Muscle layer of duodenum (tissue), 2 donors: ENCODE measurements at regions not wholly inside any gene's neighbourhood (a gene's known extent, or its start where the extent isn't known, plus 50 kb on each side); places are given as distances from the start of the nearest gene placed in this dataset.

Source experiments
- H3K27ac ChIP-seq: one replicate; pipeline ENCODE4 v1.7.0; 2013; ENCODE audit warnings: mild to moderate bottlenecking, low read length
- H3K27me3 ChIP-seq: one replicate; pipeline ENCODE4 v1.7.0; 2013; ENCODE audit warnings: low read depth, mild to moderate bottlenecking, control low read depth, low read length
- H3K36me3 ChIP-seq, 2 donors: one replicate each; pipeline ENCODE4 v1.7.0; 2013; ENCODE audit warnings: low read length in 2 of 2, control low read depth in 1 of 2, mild to moderate bottlenecking in 1 of 2; ENCODE audit not compliant: insufficient read depth in 2 of 2, control insufficient read depth in 1 of 2
- H3K4me1 ChIP-seq, 2 donors: one replicate each; pipeline ENCODE4 v1.7.0; 2013; ENCODE audit warnings: low read length in 2 of 2, mild to moderate bottlenecking in 2 of 2, control low read depth in 1 of 2, moderate library complexity in 1 of 2; ENCODE audit not compliant: insufficient read depth in 2 of 2, control insufficient read depth in 1 of 2
- H3K4me3 ChIP-seq, 2 donors: one replicate each; pipeline ENCODE4 v1.7.0; 2013; ENCODE audit warnings: low read length in 2 of 2, low read depth in 1 of 2, mild to moderate bottlenecking in 1 of 2
- H3K9me3 ChIP-seq, 2 donors: one replicate each; pipeline ENCODE4 v1.7.0; 2013; ENCODE audit warnings: low read length in 2 of 2, control low read depth in 1 of 2, mild to moderate bottlenecking in 1 of 2; ENCODE audit not compliant: control insufficient read depth in 1 of 2
- donor health status: healthy.

GRCh38 chr12:115697340-115697739 lies 580.2 kb downstream of the MED13L start:
- Histone ChIP-seq H3K9me3 (no peaks in the 10 kb centered on the region), H3K36me3 (no peaks in the 10 kb centered on the region), H3K27me3 (no peaks in the 10 kb centered on the region), H3K27ac (no peak overlapping the region), H3K4me3 (no peak overlapping the region), H3K4me1 (no peaks in the 10 kb centered on the region)

DNA sequence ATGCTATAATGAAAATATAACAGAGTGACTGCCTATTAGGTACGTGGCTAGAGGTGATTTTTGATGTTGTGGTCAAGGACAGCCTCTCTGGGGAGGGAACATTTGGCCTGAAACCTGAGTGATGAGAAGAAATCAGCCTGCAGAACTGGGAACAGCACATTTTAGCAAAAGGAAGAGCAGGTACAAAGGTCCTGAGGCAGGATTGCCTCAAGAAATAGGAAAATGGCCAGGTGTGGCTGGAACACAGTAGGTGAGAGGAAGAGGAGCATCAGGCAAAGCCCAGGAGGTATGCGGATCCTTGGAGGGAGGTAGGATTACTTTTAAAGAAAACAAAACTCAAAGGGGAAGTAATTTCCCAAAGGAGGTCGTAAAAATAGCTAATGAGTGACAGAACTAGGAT lies 582.9 kb downstream of the MED13L start:
- Histone ChIP-seq H3K4me1 (no peaks in the 10 kb centered on the region), H3K27me3 (no peaks in the 10 kb centered on the region), H3K9me3 (no peaks in the 10 kb centered on the region), H3K36me3 (no peaks in the 10 kb centered on the region), H3K4me3 (no peak overlapping the region), H3K27ac (no peak overlapping the region)

DNA sequence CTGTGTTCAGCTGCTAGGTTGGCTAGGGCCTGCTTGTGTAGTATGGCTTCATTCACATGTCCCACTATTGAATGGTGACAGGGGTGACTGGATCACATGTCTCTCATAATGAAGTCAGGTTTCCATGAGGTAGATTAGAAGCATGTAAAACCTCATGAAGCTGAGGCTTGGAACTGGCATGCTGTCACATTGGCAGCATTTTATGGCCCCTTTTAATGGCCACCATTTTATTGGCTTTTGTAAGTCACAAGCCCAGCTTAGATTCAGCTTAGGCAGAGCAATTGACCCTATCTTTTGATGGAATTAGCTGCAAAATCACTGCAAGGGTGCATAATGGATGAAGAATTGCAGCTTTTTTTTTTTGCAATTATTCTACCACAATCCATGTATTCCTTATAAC lies 583.5 kb downstream of the MED13L start:
- H3K27me3 ChIP-seq: no peaks in the 10 kb centered on the region
- no peaks in the 10 kb centered on the region for H3K36me3 ChIP-seq

DNA sequence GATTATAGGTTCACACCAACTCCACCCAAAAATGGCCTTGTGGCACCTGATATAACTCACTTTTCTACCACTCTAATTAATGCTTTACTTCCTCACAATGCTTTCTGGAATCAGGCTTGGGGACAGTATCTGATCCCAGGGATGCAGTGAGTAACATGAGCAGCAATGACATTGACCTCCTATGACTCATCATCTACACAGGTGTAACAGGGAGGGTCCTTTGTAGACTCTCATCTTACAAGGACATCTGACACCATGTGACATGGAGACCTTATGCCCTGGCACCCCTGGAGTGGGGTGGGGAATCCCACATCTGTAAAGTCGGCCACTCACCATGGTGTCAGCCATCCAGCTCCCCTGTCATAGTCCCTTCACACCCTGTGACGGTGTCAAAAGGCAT lies 586.4 kb downstream of the MED13L start:
- Histone ChIP-seq H3K4me1 (no peaks in the 10 kb centered on the region), H3K27ac (no peak overlapping the region), H3K4me3 (no peak overlapping the region), H3K36me3 (no peaks in the 10 kb centered on the region), H3K27me3 (no peaks in the 10 kb centered on the region), H3K9me3 (no peaks in the 10 kb centered on the region)

More for the DNA sequence above, 583.5 kb downstream of the MED13L start:
- no peaks in the 10 kb centered on the region for H3K4me1 ChIP-seq
- H3K27ac ChIP-seq: no peak overlapping the region
- H3K4me3 ChIP-seq: no peak overlapping the region
- H3K9me3 ChIP-seq: no peaks in the 10 kb centered on the region

GRCh38 chr12:115687094-115687493 lies 590.4 kb downstream of the MED13L start:
- Histone ChIP-seq H3K27me3 (no peaks in the 10 kb centered on the region), H3K4me1 (no peaks in the 10 kb centered on the region), H3K4me3 (no peak overlapping the region), H3K9me3 (no peaks in the 10 kb centered on the region), H3K36me3 (no peaks in the 10 kb centered on the region), H3K27ac (no peak overlapping the region)

DNA sequence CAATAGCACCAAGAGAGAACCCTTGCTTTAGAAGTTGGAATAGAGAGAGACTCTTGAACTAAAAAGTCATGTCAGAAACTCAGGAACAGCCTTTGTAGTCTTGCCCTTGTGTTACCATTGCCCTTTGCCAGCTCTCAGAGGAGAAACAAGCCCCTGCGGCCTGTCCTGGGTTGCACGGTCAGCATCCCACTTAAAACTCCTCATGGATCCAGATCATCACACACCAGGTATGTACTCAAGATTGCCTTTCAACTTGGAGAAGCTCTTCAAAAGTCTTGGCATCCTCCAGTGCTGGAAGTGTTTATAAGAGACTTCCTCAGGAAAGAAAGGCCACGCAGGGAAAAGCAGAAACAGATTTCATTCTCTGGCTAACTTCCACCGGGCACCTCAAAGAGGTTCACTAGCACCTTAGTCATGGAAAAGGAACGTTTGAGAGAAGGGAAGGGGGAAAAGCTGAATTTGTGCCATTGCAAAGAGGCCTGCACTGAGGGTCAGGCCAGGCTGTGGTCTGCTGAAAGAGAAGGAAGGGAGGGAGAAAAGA lies 594.2 kb downstream of the MED13L start:
- no peaks in the 10 kb centered on the region for H3K36me3 ChIP-seq
- no peaks in the 10 kb centered on the region for H3K9me3 ChIP-seq
- no peaks in the 10 kb centered on the region for H3K27me3 ChIP-seq
- no peaks in the 10 kb centered on the region for H3K4me1 ChIP-seq
- H3K4me3 ChIP-seq: no peak overlapping the region
- H3K27ac ChIP-seq: no peak overlapping the region

DNA sequence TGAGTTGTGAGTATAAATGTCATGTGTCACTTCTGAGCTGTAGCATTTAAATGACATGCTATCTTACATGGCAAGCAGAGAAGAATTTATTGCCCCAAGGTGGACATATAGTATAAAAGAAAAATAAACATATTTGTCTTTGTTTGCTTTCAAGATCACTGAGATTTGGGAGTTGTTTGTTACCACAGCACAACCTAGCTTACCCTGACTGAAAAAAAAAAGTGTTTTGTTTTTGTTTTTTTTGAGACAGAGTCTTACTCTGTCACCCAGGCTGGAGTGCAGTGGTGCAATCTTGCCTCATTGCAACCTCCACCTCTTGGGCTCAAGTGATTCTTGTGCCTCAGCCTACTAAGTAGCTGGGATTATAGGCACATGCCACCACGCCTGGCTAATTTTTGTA lies 596.5 kb downstream of the MED13L start:
- Histone ChIP-seq H3K36me3 (no peaks in the 10 kb centered on the region), H3K9me3 (peaks cover 0 to 6% of the 10 kb centered on the region in 2 donors), H3K27me3 (no peaks in the 10 kb centered on the region), H3K4me3 (no peak overlapping the region), H3K27ac (no peak overlapping the region), H3K4me1 (no peaks in the 10 kb centered on the region)

GRCh38 chr12:115672506-115673080 lies 604.9 kb downstream of the MED13L start:
- Histone ChIP-seq H3K27ac (no peak overlapping the region), H3K4me3 (no peak overlapping the region), H3K36me3 (no peaks in the 10 kb centered on the region), H3K4me1 (no peaks in the 10 kb centered on the region), H3K9me3 (peaks cover 0 to 8% of the 10 kb centered on the region in 2 donors), H3K27me3 (no peaks in the 10 kb centered on the region)

- Histone ChIP-seq H3K4me1 (no peaks in the 10 kb centered on the region), H3K9me3 (peaks cover 0 to 8% of the 10 kb centered on the region in 2 donors), H3K27me3 (no peaks in the 10 kb centered on the region), H3K27ac (no peak overlapping the region), H3K4me3 (no peak overlapping the region), H3K36me3 (no peaks in the 10 kb centered on the region)
Measured at GRCh38 chr12:115672086-115672485, 605.4 kb downstream of the MED13L start.

DNA sequence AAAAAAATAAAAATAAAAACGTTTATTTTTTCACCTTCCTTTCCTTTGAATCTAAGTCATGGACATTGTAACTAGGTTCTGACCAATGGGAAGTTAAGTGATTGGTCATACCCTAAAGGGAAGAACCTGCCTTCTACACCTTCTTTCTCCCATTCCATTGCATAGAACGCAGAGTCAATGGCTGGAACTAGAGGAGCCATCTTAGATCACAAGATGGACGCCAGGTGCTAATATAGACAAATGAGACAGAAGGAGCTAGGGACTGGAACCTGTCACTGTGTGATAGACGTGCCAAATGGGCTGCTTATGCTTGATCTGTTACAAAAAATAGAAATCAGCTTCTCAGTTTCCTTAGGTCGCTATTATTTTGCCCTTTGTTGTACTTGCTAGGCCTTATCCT lies 606.6 kb downstream of the MED13L start:
- Histone ChIP-seq H3K27ac (no peak overlapping the region), H3K9me3 (peaks cover 0 to 1% of the 10 kb centered on the region in 2 donors), H3K4me3 (no peak overlapping the region), H3K4me1 (no peaks in the 10 kb centered on the region), H3K36me3 (no peaks in the 10 kb centered on the region), H3K27me3 (no peaks in the 10 kb centered on the region)

- H3K36me3 ChIP-seq: no peaks in the 10 kb centered on the region
- no peaks in the 10 kb centered on the region for H3K27me3 ChIP-seq
- no peaks in the 10 kb centered on the region for H3K4me1 ChIP-seq
- H3K27ac ChIP-seq: no peak overlapping the region
- H3K9me3 ChIP-seq: no peaks in the 10 kb centered on the region
- no peak overlapping the region for H3K4me3 ChIP-seq
Measured at GRCh38 chr12:115667116-115667515, 610.4 kb downstream of the MED13L start.

DNA sequence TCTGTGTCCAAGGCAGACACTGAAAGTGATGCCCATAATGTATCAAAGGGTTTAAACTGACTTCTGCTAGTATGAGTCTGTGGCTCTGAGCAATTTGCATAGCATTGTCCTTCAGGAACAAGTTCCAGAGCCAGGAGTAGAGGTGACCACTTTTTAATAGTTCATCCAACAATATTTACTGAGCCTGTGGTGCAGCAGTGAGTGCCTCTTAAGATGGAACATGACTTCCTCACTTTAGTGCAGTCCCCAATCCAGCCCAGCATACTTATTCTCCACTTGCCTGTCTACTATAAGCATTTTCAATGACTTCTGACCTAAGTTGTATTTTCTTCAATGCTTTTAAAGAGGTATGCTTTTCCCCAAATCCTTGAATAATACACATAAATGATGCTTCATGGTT lies 611.3 kb downstream of the MED13L start:
- Histone ChIP-seq H3K4me1 (peaks cover 0 to 2% of the 10 kb centered on the region in 2 donors), H3K9me3 (no peaks in the 10 kb centered on the region), H3K27ac (no peak overlapping the region), H3K36me3 (no peaks in the 10 kb centered on the region), H3K4me3 (no peak overlapping the region), H3K27me3 (no peaks in the 10 kb centered on the region)
